CD14-positive monocyte (primary cell): ENCODE measurements at regions not wholly inside any gene's neighbourhood (a gene's known extent, or its start where the extent isn't known, plus 50 kb on each side); places are given as distances from the start of the nearest gene placed in this dataset.

Experiments used
- DNase-seq, 3 donors: peaks; one replicate each; pipeline ENCODE4 v3.0.0-alpha.2; 2011 to 2022
- H2AFZ ChIP-seq: 2 replicates; pipeline ENCODE4 v1.6.0; 2012; ENCODE audit warnings: mild to moderate bottlenecking, low read depth, low read length, inconsistent platforms; ENCODE audit not compliant: insufficient read depth, poor library complexity, severe bottlenecking
- H3K27ac ChIP-seq, 2 donors: 1 replicate in 1 of 2; 2 replicates in 1 of 2; pipeline ENCODE4 v1.5.1; 2012 to 2013; ENCODE audit warnings: low read length in 2 of 2, control low read depth in 1 of 2, inconsistent platforms in 1 of 2, low read depth in 1 of 2, mild to moderate bottlenecking in 1 of 2
- H3K27me3 ChIP-seq, 2 donors: one replicate each; pipeline versions ENCODE4 v1.6.0 to v1.6.1; 2011 to 2013; ENCODE audit warnings: low read length in 2 of 2; ENCODE audit not compliant: control insufficient read depth in 2 of 2, insufficient read depth in 2 of 2
- H3K36me3 ChIP-seq, 2 donors: replicated peaks in 1 of 2; 1 replicate in 1 of 2; 2 replicates in 1 of 2; pipeline versions ENCODE4 v1.5.1 to v1.6.1; 2012 to 2013; ENCODE audit warnings: low read length in 2 of 2, control low read depth in 1 of 2, inconsistent platforms in 1 of 2, mild to moderate bottlenecking in 1 of 2; ENCODE audit not compliant: insufficient read depth in 2 of 2, control insufficient read depth in 1 of 2
- H3K4me1 ChIP-seq, 2 donors: 1 replicate in 1 of 2; 2 replicates in 1 of 2; pipeline versions ENCODE4 v1.5.1 to v1.6.1; 2012 to 2013; ENCODE audit warnings: low read length in 2 of 2, control low read depth in 1 of 2, inconsistent platforms in 1 of 2, mild to moderate bottlenecking in 1 of 2, moderate library complexity in 1 of 2; ENCODE audit not compliant: insufficient read depth in 2 of 2, control insufficient read depth in 1 of 2
- H3K4me2 ChIP-seq: replicated peaks from 2 replicates; pipeline ENCODE3; 2012; ENCODE audit warnings: low read length, moderate library complexity, mild to moderate bottlenecking; ENCODE audit not compliant: poor library complexity, severe bottlenecking; ENCODE audit errors: extremely low read depth
- H3K4me3 ChIP-seq, 3 experiments: fragments of 200-600 bp in 1 of 3; sonication (generic) in 1 of 3; replicated peaks in 1 of 3; 1 replicate in 2 of 3; 2 replicates in 1 of 3; pipeline ENCODE4 v1.5.1; 2011 to 2013; ENCODE audit warnings: low read length in 3 of 3, mild to moderate bottlenecking in 3 of 3, control low read depth in 2 of 3, low read depth in 2 of 3, inconsistent platforms in 1 of 3, moderate library complexity in 1 of 3
- H3K79me2 ChIP-seq: 2 replicates; pipeline ENCODE4 v1.6.0; 2012; ENCODE audit warnings: mild to moderate bottlenecking, control low read depth, inconsistent platforms, low read length, moderate library complexity; ENCODE audit not compliant: insufficient read depth
- H3K9ac ChIP-seq: 2 replicates; pipeline ENCODE4 v1.6.0; 2017; ENCODE audit warnings: low read length, mild to moderate bottlenecking; ENCODE audit not compliant: insufficient read depth, poor library complexity, severe bottlenecking
- H3K9me3 ChIP-seq, 2 donors: replicated peaks in 1 of 2; 1 replicate in 1 of 2; 2 replicates in 1 of 2; pipeline versions ENCODE4 v1.5.1 to v1.6.1; 2012 to 2013; ENCODE audit warnings: low read length in 2 of 2, control low read depth in 1 of 2; ENCODE audit not compliant: control insufficient read depth in 1 of 2, insufficient read depth in 1 of 2
- H4K20me1 ChIP-seq: 2 replicates; pipeline ENCODE4 v1.6.0; 2012; ENCODE audit warnings: mild to moderate bottlenecking, low read length, control low read depth, moderate library complexity; ENCODE audit not compliant: insufficient read depth
- H3K27ac Mint-ChIP-seq, 7 donors: one replicate each; pipeline ENCODE4 v1.8.0; 2020; ENCODE audit warnings: mild to moderate bottlenecking in 7 of 7, mixed read lengths in 7 of 7, moderate library complexity in 6 of 7, inconsistent platforms in 2 of 7
- H3K27me3 Mint-ChIP-seq, 3 donors: one replicate each; pipeline ENCODE4 v1.8.0; 2021 to 2022; ENCODE audit warnings: low read depth in 3 of 3, mild to moderate bottlenecking in 3 of 3, mixed read lengths in 3 of 3, moderate library complexity in 3 of 3, inconsistent platforms in 1 of 3
- H3K36me3 Mint-ChIP-seq, 2 donors: one replicate each; pipeline ENCODE4 v1.8.0; 2020; ENCODE audit warnings: mixed read lengths in 2 of 2, inconsistent platforms in 1 of 2, mild to moderate bottlenecking in 1 of 2
- H3K4me1 Mint-ChIP-seq: one replicate; pipeline ENCODE4 v1.8.0; 2020; ENCODE audit warnings: mild to moderate bottlenecking, mixed read lengths
- H3K4me3 Mint-ChIP-seq, 2 donors: one replicate each; pipeline ENCODE4 v1.8.0; 2020; ENCODE audit warnings: mild to moderate bottlenecking in 2 of 2, mixed read lengths in 2 of 2, moderate library complexity in 1 of 2
- H3K9me3 Mint-ChIP-seq, 7 donors: one replicate each; pipeline ENCODE4 v1.8.0; 2020 to 2022; ENCODE audit warnings: mixed read lengths in 7 of 7, mild to moderate bottlenecking in 6 of 7, moderate library complexity in 6 of 7, inconsistent platforms in 2 of 7
- CTCF ChIP-seq: fragments of 200-600 bp; IDR thresholded peaks from one replicate; pipeline ENCODE4 v1.8.0; 2022; ENCODE audit warnings: antibody characterized with exemption, mild to moderate bottlenecking
- WGBS: methylation state at CpG from one replicate; pipeline ENCODE4 v1.1.5; 2013; ENCODE audit warnings: missing lambda C conversion rate; ENCODE audit not compliant: insufficient coverage; 5-methylcytosine and 5-hydroxymethylcytosine counted together
- intact Hi-C, 2 donors: fragments of 100-400 bp; cut with micrococcal nuclease; formaldehyde crosslinking; loops; one replicate each; pipeline versions ENCODE4 v1.15.0 to v1.15.1; 2023

DNA sequence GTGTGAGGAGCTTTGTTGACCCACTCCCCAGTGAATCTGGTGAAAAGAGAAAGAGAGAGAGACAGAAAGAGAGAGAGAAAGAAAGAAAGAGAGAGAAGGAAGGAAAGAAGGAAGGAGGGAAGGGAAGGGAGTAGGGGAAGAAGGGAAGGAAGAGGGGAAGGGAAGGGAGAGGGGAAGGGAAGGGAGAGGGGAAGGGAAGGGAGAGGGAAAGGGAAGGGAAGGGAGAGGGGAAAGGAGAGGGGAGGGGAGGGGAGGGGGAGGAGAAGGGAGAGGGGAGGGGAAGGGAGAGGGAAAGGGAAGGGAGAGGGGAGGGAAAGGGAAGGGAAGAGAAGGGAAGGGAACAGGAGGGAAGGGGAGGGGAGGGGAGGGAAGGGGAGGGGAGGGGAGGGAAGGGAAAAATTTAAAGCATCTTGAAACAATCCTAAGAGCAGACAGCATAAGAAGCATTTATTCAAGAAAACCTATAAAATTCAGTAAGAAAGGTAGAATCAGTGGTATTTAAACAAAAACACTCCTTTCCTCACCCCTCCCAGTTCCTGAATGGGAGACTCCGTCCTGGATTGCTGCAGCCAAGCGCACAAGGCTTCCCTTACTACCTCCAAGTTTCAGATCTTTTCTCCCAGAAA, 846.2 kb upstream of the POM121L12 start:
- Histone ChIP-seq H3K4me3 (no peak overlapping the region), H3K27ac (no peak overlapping the region), H2AFZ (no peak overlapping the region), H3K9me3 (peaks cover 0 to 16% of the 10 kb centered on the region in 2 donors), H3K27me3 (no peaks in the 10 kb centered on the region), H3K36me3 (no peaks in the 10 kb centered on the region), H4K20me1 (no peaks in the 10 kb centered on the region), H3K4me1 (no peaks in the 10 kb centered on the region), H3K9ac (no peak overlapping the region), H3K4me2 (no peak overlapping the region), H3K79me2 (no peaks in the 10 kb centered on the region)
- no peak overlapping the region for H3K27ac Mint-ChIP-seq
- peaks cover 0 to 2% (median 0%) of the 10 kb centered on the region in 3 donors for H3K27me3 Mint-ChIP-seq
- WGBS, result no CpG with 5 or more reads among the region's 2 CpGs
- DNase-seq, result no peak
- H3K4me3 Mint-ChIP-seq, result no peak overlapping the region
- peaks cover 0 to 6% (median 3%) of the 10 kb centered on the region in 7 donors for H3K9me3 Mint-ChIP-seq
- TF ChIP-seq CTCF, result no peak
- intact Hi-C loops, result no loop called here
- no peaks in the 10 kb centered on the region for H3K36me3 Mint-ChIP-seq
- no peaks in the 10 kb centered on the region for H3K4me1 Mint-ChIP-seq

DNA sequence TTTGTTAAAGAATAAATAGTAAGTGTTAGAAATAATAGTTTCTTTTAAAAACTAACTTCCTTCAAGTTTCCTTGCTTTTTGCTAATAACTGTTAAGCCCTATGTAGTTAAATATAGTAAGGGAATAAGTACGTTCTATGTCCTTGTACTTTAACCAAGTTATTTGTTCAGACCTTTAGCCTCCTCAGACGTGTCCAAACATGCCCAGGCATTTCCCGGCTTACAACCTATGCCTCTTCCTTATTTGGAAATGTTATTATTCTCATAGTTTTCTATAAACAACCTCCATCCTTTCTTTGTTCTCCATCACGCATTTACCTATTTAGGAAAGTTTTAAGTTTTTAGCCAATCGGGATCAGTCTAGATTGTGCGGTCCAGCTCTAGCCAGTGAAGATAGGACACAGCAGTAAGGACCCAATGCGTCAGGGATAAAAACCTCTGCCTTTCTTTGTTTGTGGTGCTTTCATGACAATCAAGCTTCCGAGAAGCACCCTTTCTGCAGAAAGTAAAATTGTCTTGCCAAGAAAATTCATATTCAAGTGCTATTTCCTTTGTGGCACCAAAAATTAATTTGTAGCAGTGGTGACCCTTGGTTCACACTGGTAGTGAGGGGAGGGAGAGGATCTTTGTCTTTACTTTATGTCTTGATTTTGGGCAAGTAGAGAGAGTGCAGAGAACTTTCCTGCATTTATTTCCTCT, 851.3 kb upstream of the POM121L12 start:
- Histone ChIP-seq H3K79me2 (no peaks in the 10 kb centered on the region), H3K4me1 (no peaks in the 10 kb centered on the region), H3K36me3 (no peaks in the 10 kb centered on the region), H2AFZ (no peak overlapping the region), H3K4me2 (no peak overlapping the region), H3K27me3 (no peaks in the 10 kb centered on the region), H3K9ac (no peak overlapping the region), H3K27ac (no peak overlapping the region), H3K4me3 (no peak overlapping the region), H4K20me1 (no peaks in the 10 kb centered on the region), H3K9me3 (peaks cover 0 to 11% of the 10 kb centered on the region in 2 donors)
- intact Hi-C loops, result no loop called here
- DNase-seq, result no peak
- Mint-ChIP-seq H3K4me3 (no peak overlapping the region), H3K36me3 (no peaks in the 10 kb centered on the region), H3K27me3 (peaks cover 0 to 2% (median 0%) of the 10 kb centered on the region in 3 donors), H3K9me3 (peaks cover 0 to 9% (median 2%) of the 10 kb centered on the region in 7 donors), H3K27ac (no peak overlapping the region), H3K4me1 (no peaks in the 10 kb centered on the region)
- WGBS, result 96% methylated on average over 4 of the region's 8 CpGs
- no peak for TF ChIP-seq CTCF
